ENCODE measurements at regions not wholly inside any gene's neighbourhood (a gene's known extent, or its start where the extent isn't known, plus 50 kb on each side); places are given as distances from the start of the nearest gene placed in this dataset.

GRCh38 chr2:129167456-129167855 is 812.0 kb upstream of the RAB6C start:
- no peak for DNase-seq (ENCODE audit: low spot score)
- peaks cover 4% of the 10 kb centered on the region; the same call in 1 of the 2 replicates for H3K4me1 Mint-ChIP-seq
- no peaks in the 10 kb centered on the region for H3K36me3 Mint-ChIP-seq
- no peak for TF ChIP-seq ZNF232 (CRISPR knock-in tag; IDR thresholded peaks at IDR 0.05)
- TF ChIP-seq ARID4B (CRISPR knock-in tag; IDR thresholded peaks at IDR 0.05; ENCODE audit: borderline replicate concordance), result no peak
- no peak for TF ChIP-seq ZNF512 (CRISPR knock-in tag; IDR thresholded peaks at IDR 0.05; ENCODE audit: borderline replicate concordance)
- TF ChIP-seq ESRRA (CRISPR knock-in tag; IDR thresholded peaks at IDR 0.05; ENCODE audit: borderline replicate concordance), result no peak
- no peak for TF ChIP-seq MYBL2 (CRISPR knock-in tag; IDR thresholded peaks at IDR 0.05)
- no peak for TF ChIP-seq ERG (CRISPR knock-in tag; IDR thresholded peaks at IDR 0.05)
- no peak for TF ChIP-seq ZNF263 (CRISPR knock-in tag; IDR thresholded peaks at IDR 0.05; ENCODE audit: low read depth)
- no peak for TF ChIP-seq MAX (CRISPR knock-in tag; IDR thresholded peaks at IDR 0.05)
- TF ChIP-seq ZNF423 (CRISPR knock-in tag; IDR thresholded peaks at IDR 0.05), result no peak
- TF ChIP-seq NR3C1 (CRISPR knock-in tag; conservative IDR thresholded peaks at IDR 0.05; ENCODE audit: low read depth), result no peak
- TF ChIP-seq E2F4 (CRISPR knock-in tag; IDR thresholded peaks at IDR 0.05; ENCODE audit: borderline replicate concordance, low read depth), result no peak
- POLR2A ChIA-PET, result no interaction called here
- no peak overlapping the region for H3K27ac Mint-ChIP-seq
- H3K9me3 Mint-ChIP-seq, result peaks cover 8% of the 10 kb centered on the region
- no peaks in the 10 kb centered on the region for H3K27me3 Mint-ChIP-seq (ENCODE audit: low read depth)
- no peak for ATAC-seq
- H3K4me3 Mint-ChIP-seq, result no peak overlapping the region
- CTCF ChIA-PET, result no interaction called here

- Mint-ChIP-seq H3K27me3 (ENCODE audit: low read depth) (peaks cover 3% of the 10 kb centered on the region; the same call in 1 of the 2 replicates), H3K4me3 (no peak overlapping the region), H3K9me3 (peaks cover 11% of the 10 kb centered on the region), H3K27ac (no peak overlapping the region), H3K36me3 (no peaks in the 10 kb centered on the region), H3K4me1 (peaks cover 18% of the 10 kb centered on the region)
- ChIA-PET CTCF (interaction anchor here (0.5 kb wide), 1 partner anchor 752 kb away, joined by 5 read pairs; no protein-coding TSS in a partner anchor), POLR2A (no interaction called here)
- DNase-seq (ENCODE audit: low spot score) (no peak), ATAC-seq (no peak)
- TF ChIP-seq CREM (CRISPR knock-in tag; IDR thresholded peaks at IDR 0.05) (no peak), ZNF396 (CRISPR knock-in tag; IDR thresholded peaks at IDR 0.05; ENCODE audit: borderline replicate concordance) (no peak), ARID4B (CRISPR knock-in tag; IDR thresholded peaks at IDR 0.05; ENCODE audit: borderline replicate concordance) (no peak), ZNF532 (CRISPR knock-in tag; IDR thresholded peaks at IDR 0.05; ENCODE audit: borderline replicate concordance) (no peak)
These were observed 808.9 kb upstream of the RAB6C start for GRCh38 chr2:129170570-129170969.
